Stimulated activated CD4-positive, alpha-beta T cell treated with anti-CD3 and anti-CD28 coated beads, Interleukin-4, amount 100 ng/mL, for 4 hours (primary cell): ENCODE measurements at regions not wholly inside any gene's neighbourhood (a gene's known extent, or its start where the extent isn't known, plus 50 kb on each side); places are given as distances from the start of the nearest gene placed in this dataset.
"Not testable (repeated sequence)": the region's sequence is repeated elsewhere in the genome, so short reads cannot be mapped to it uniquely, and the experiment has no call there.

ENCODE experiments used
- DNase-seq, 2 experiments: peaks; one replicate each; pipeline ENCODE4 v3.0.0-alpha.2; 2020

DNA sequence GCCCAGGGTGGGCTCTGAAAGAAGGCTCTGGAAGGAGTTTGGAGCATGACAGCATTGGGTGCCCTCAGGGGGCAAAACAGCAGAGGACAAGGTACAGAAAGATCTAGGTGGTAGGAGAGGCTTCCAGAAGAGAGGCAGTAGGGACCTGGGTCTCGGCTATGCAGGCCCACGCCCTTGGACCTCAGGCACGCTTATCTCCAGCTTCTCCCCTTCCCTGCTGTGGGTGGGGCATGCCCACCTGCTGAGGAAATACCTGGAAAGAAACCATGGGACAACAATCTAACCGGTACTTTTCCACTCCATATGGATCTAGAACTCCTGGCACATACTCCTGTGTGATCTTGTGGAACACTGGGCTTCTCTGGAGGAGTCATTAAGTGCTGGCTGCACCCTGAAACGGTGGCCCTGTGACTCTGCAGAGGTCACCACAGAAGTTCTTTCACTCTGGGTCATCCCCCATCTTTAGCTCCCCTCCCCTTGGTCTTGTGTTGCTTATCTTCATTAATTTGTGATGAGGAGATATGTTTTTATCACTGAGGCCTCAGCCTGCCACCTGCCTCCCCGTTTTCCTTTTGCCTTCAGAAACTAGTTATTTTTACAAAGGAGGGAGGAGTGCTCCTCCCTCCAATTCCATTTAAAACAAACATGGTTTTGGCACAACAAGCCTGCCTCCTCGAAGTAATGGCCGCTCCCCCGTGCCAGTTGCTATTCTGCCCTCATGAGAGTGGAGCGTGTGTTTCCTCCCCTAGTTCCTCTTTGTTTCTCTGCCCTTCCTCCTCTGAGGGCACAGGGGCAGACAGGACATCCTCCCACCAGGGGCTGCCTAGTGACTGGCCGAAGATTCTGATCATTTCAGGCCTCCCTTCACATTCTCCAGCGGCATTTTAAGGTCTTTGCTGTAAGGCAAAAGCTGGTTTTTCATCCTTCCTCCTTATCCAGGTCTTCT lies 78.0 kb upstream of the ATP5PO start:
- DNase-seq: no peak

DNA sequence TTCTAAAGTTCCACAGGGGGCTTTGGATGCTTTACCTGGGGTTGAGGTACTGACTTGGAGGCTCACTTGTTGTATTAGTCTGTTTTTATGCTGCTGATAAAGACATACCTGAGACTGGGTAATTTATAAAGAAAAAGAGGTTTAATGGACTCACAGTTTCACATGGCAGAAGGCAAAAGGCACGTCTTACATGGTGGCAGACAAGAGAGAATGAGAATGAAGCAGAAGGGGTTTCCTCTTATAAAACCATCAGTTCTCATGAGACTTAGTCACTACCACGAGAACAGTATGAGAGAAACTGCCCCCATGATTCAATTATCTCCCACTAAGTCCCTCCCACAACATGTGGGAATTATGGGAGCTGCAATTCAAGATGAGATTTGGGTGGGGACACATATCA lies 76.8 kb upstream of the ATP5PO start:
- DNase-seq: not testable (repeated sequence)

GRCh38 chr21:33991133-33991532 lies 75.5 kb upstream of the ATP5PO start:
- no peak for DNase-seq

DNA sequence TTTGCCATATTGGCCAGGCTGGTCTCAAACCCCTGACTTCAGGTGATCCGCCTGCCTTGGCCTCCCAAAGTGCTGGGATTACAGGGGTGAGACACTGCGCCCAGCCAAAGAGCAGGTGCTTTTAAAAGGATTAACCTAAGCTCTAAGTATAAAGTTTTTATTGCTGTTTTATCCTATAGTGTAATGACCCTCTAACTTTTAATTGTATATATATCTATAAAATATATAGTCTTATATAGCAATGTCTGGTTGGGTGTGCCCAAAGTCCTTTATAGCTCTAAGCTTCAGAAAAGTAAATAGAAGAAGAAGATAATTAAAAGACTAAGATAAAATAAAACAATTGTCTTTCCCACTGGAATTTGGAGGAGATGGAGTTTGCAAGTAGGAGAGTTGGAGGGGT lies 73.8 kb upstream of the ATP5PO start:
- no peak for DNase-seq

DNA sequence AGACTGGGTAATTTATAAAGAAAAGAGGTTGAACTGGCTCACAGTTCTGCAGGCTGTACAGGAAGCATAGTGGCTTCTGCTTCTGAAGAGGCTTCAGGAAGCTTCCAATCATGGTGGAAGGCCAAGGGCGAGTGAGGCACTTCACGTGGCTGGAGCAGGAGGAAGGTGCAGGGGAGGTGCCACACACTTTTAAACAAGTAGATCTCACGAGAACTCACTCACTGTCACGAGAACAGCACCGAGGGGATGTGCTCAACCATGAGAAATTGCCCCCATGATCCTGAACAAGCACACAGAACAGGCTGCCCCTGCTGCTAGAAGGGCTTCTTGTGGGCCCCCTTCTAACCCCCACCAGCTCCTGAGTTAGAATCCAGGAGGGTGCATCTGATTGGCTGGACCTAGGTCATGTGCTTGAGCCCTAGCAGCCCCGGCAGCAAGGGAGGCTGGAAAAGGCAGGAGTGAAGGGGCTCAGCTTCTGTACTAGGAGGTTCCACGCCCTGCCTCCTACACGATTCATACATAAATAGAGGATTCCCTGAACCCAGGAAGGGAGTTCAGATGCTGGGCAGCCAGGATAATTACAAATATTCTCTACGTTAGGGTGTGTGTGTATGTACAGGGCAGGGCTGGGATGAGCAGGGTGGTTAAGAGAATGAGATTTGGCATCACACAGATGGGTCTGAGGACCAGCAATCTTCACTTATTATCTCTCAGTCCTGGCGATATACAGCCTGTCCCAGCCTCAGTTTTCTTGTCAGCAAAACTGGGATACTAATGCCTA lies 72.8 kb upstream of the ATP5PO start:
- no peak for DNase-seq

DNA sequence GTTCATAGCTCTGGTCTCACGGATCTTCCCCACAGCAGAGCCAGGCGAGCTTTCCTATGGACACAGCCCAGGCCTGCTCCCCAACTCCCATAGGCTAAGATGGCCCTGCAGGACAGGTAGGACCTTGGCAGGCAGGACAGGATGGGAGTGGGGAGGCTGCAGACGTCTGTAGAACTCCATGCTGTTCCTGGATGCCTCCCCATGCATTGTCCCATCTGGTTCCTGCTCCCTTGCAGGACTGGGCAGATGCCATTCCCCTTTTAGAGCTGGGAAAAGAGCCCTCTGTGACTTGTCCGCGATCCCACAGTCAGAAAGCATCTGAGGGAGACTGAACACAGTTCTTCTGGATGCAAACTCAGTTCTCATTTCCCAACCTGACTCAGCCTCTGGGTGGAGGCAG lies 71.9 kb upstream of the ATP5PO start:
- no peak for DNase-seq

DNA sequence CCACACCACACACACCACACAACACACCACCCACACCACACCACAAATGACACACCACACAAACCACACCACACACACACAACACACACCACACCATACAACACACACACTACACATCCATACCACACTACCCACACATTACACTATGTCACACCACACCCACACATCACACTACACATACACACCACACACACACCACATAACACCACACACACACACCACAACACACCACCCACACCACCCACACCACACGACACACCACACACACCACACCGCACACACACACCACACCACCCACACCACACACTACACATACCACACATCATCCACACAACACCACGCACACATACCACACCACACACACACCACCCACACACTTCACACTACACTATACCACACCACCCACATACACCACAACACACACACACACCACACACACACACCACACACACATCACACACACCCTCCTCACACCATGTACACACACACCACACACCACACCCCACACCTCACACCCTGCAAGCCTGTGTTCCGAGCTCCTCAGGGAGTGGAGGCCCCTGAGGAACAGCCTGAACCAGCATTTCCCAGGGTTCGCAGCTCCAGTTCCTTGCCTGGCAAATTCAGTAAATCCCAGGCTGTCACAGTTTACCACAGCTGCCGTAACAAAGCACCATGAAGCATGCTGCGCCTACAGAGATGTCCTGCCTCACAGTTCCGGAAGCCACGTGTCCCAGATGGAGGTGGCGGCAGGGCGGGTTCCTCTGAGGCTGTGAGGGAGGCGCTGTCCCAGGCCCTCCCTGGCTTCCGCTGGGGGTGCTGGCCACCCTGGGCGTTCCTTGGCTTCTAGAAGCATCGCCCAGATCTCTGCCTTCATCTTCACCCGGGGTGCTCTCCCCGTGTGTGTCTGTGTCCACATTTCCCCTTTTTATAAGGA lies 69.8 kb upstream of the ATP5PO start:
- no peak for DNase-seq

- DNase-seq: no peak
These were observed 68.4 kb upstream of the ATP5PO start for GRCh38 chr21:33984021-33984481.

- DNase-seq: no peak
These were observed 65.9 kb upstream of the ATP5PO start for GRCh38 chr21:33981391-33982101.

GRCh38 chr21:33980276-33980916 lies 64.8 kb upstream of the ATP5PO start:
- no peak for DNase-seq

GRCh38 chr21:33978585-33978984 lies 63.0 kb upstream of the ATP5PO start:
- no peak for DNase-seq

GRCh38 chr21:33977721-33978369 lies 62.2 kb upstream of the ATP5PO start:
- no peak for DNase-seq

- no peak for DNase-seq
These were observed 61.6 kb upstream of the ATP5PO start for GRCh38 chr21:33977017-33977720.

DNA sequence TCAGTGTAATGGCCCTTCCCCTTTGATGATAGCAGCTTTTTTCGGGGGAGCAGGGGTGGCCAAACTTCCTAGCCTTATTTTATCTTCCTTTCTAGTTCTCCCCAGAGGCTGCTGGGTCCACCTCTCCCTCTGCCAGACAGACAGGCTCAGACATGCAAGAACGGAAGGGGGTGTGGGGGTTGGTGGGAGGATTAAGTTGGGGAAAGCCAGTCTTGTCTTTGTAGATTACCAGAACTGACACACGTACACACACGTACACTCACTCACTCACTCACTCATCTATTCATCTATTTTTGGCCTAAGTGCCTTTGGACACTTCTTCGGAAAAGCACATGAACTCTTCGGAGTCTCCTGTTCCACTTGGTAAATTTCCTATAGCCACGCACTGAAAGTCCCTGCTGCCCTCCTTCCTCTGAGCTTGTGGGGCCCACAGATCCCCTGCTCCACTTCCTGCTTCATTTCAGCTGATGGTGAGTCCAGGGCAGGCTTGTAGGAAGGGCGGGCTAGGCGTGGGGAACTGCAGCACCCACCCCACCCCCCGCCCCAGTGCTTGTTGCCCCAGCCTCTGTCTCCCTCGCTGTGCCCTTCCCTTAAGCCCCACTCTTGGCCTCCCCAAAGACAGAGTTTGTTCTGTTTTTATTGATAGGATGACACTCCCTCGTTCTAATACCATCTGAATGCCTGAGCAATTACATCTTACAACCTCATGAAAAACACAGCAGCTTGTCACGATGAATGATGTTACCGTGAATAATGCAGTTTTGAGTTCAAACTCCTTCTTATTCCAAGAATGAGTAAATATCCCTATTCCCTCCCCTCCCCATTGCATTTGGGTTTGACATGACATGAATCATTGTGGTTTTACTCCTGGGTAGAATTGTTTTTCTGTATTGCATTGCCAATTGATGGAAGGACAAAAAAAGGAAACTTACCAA lies 60.7 kb upstream of the ATP5PO start:
- DNase-seq: peak; percentile 35 to 68

GRCh38 chr21:33975548-33976081 lies 60.0 kb upstream of the ATP5PO start:
- peak; percentile 18 to 62 for DNase-seq

- no peak for DNase-seq
These were observed 59.2 kb upstream of the ATP5PO start for GRCh38 chr21:33974513-33975468.

- no peak for DNase-seq
These were observed 57.7 kb upstream of the ATP5PO start for GRCh38 chr21:33973268-33973667.

DNA sequence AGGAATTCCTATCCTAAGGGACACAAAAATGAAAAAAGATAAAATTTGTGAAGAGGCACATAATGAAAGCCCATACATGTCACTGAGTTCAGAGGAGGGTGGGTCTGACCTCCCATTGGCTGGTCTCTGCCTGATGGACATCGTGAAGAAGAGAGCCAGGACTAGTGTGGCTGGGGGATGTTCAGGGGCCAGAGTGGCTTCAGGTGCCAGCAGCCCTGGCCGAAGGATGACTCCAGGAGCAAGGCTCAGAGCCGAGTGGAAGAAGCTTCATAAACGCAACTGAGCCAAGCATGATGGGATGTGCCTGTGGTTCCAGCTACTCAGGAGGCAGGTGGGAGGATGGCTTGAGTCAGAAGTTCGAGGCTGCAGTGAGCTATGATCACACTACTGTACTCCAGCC lies 56.9 kb upstream of the ATP5PO start:
- no peak for DNase-seq
